ENCODE measurements at regions not wholly inside any gene's neighbourhood (a gene's known extent, or its start where the extent isn't known, plus 50 kb on each side); places are given as distances from the start of the nearest gene placed in this dataset.

DNA sequence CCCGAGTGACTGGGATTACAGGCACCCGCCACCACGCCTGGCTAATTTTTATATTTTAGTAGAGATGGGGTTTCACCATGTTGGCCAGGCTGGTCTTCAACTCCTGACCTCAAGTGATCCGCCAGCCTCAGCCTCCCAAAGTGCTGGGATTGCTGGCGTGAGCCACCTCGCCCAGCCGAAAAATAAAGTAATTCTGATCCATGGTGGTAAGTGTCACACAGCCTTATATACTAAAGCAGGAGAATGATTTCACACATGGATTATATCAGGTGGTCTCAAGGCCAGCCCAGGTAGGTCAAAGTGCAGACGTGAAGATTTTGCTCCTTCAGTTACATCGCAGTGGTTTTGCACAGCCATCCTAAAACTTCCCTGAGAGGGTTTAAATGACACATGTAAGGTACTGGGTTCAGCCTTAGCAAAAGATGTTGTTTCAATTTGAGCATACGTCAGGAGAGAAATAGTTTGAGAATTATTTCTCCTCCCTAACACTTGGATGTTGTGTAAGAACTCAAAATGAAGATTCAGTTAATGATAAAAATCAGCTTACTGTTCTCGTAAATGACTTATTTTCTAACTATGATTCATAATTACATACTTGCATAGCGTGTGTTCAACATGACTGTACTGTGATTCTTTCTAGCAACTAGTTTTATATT lies 93.0 kb upstream of the SLC39A10 start:
- TF ChIP-seq, protein P1, sequence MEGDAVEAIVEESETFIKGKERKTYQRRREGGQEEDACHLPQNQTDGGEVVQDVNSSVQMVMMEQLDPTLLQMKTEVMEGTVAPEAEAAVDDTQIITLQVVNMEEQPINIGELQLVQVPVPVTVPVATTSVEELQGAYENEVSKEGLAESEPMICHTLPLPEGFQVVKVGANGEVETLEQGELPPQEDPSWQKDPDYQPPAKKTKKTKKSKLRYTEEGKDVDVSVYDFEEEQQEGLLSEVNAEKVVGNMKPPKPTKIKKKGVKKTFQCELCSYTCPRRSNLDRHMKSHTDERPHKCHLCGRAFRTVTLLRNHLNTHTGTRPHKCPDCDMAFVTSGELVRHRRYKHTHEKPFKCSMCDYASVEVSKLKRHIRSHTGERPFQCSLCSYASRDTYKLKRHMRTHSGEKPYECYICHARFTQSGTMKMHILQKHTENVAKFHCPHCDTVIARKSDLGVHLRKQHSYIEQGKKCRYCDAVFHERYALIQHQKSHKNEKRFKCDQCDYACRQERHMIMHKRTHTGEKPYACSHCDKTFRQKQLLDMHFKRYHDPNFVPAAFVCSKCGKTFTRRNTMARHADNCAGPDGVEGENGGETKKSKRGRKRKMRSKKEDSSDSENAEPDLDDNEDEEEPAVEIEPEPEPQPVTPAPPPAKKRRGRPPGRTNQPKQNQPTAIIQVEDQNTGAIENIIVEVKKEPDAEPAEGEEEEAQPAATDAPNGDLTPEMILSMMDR (IDR thresholded peaks at IDR 0.05; ENCODE audit: control extremely low read depth in 1 of 3, insufficient read depth in 1 of 3, low read depth in 1 of 3, low read length in 3 of 3), result no peak
- TF ChIP-seq POLR2A (IDR thresholded peaks at IDR 0.05; ENCODE audit: control extremely low read depth in 1 of 2, low read depth in 2 of 2, low read length in 2 of 2) (no peak), EP300 (IDR thresholded peaks at IDR 0.05; ENCODE audit: borderline replicate concordance in 1 of 2, low read depth in 2 of 2, low read length in 2 of 2) (no peak), CHD2 (IDR thresholded peaks at IDR 0.05; ENCODE audit: low read length) (no peak), CEBPB (IDR thresholded peaks at IDR 0.05; ENCODE audit: low read depth, low read length) (no peak), JUND (IDR thresholded peaks at IDR 0.05; ENCODE audit: low read length) (no peak), SIX5 (IDR thresholded peaks at IDR 0.05; ENCODE audit: low read depth, low read length) (no peak), RAD21 (IDR thresholded peaks at IDR 0.05 in 1 of 2, conservative IDR thresholded peaks at IDR 0.05 in 1 of 2; ENCODE audit: low read depth in 2 of 2, low read length in 2 of 2) (no peak), RFX5 (IDR thresholded peaks at IDR 0.05; ENCODE audit: borderline replicate concordance, low read depth, low read length) (no peak), JUN (IDR thresholded peaks at IDR 0.05; ENCODE audit: low read depth, low read length) (no peak), SIN3A (conservative IDR thresholded peaks at IDR 0.05 in 1 of 2, IDR thresholded peaks at IDR 0.05 in 1 of 2; ENCODE audit: low read depth in 1 of 2, low read length in 2 of 2) (no peak), GABPA (IDR thresholded peaks at IDR 0.05; ENCODE audit: borderline replicate concordance, insufficient read depth, low read length) (no peak), HDAC2 (IDR thresholded peaks at IDR 0.05; ENCODE audit: borderline replicate concordance in 1 of 2, low read depth in 2 of 2, low read length in 2 of 2) (no peak)
- TF ChIP-seq, protein P2, sequence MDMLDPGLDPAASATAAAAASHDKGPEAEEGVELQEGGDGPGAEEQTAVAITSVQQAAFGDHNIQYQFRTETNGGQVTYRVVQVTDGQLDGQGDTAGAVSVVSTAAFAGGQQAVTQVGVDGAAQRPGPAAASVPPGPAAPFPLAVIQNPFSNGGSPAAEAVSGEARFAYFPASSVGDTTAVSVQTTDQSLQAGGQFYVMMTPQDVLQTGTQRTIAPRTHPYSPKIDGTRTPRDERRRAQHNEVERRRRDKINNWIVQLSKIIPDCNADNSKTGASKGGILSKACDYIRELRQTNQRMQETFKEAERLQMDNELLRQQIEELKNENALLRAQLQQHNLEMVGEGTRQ (IDR thresholded peaks at IDR 0.05; ENCODE audit: low read length), result no peak
